Lung microvascular endothelial cell (primary cell): ENCODE measurements at regions not wholly inside any gene's neighbourhood (a gene's known extent, or its start where the extent isn't known, plus 50 kb on each side); places are given as distances from the start of the nearest gene placed in this dataset.
A peak's percentile ranks its signal among the peaks of the same experiment; 100 is the strongest.

ENCODE experiments used
- DNase-seq, 2 donors: peaks; one replicate each; pipeline versions ENCODE4 v3.0.0 to v3.0.0-alpha.2; 2010; ENCODE audit warnings: low read depth in 2 of 2

- no peak for DNase-seq
These were observed 89.4 kb downstream of the FOXB1 start for GRCh38 chr15:60093273-60094067.

DNA sequence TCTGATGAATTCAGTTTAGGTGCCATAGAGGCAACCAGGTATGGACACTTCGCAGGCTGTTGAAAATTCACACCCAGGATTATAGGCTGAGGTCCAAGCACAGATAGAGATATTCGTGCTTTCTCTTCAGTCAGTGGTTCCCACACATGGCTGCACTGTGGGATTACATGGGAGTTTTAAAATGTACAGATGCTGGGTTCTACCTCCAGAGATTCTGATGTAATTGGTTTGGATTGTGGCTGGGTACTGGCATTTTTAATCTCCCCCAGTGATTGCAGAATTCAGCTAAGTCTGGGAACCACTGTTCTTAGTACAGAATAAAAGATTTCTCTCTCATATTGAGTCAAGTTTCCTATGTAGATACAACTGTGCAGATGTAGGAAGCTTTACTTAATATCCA, 91.6 kb downstream of the FOXB1 start:
- no peak for DNase-seq

DNA sequence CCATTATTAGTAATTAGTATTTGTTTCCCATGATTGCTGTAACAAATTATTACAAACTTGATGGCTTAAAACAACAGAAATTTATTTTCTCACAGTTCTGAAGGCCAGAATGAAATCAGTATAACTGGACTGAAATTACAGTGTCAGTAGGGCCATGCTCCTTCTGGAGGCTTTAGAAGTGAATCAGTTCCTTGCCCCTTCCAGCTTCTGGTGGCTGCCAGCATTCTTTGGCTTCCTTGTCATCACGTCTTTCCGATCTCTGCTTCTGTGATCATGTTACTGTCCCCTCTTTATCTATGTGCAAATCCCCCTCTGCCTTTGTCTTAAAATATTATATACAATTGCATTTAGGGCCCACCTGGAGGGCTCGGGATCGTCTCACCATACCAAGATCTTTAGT, 92.0 kb downstream of the FOXB1 start:
- peak in 1 of 2 donors; percentile 5 for DNase-seq

DNA sequence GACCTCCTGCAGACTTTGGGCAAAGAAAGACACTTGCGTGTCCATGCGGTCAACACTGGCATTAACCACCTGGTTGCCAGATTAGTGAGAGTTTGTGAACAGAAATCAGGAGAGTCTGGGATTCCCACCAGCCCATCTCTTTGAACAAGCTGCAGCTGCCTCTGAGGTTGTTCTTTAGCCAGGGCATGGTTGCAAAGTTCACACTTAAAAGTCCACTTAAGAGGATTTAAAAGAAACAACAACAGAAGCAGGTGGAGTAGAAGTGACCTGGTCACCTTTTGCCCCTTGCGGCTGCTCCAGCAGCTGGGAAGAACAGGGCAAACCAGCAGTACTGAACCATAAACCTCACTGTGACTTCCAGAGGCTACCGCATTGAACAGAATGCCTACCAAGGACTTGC, 97.3 kb downstream of the FOXB1 start:
- no peak for DNase-seq

DNA sequence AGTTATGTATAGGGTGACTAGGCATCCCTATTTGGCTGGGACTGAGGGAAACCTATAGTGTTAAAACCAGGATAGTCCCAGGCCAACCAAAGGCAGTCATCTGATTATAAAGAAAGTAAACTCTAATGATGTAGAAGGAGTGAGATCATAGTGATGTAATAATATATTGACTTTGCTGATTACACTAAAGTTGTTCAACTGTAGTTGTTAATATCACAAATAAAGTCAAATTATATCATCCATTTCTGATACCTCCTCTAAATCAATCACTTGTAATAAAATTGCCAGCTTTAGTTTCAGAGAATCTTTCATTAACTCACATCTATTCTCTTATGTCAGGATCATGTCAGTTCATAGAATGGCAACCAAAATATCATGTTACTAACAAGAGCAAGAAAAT, 98.6 kb downstream of the FOXB1 start:
- no peak for DNase-seq

DNA sequence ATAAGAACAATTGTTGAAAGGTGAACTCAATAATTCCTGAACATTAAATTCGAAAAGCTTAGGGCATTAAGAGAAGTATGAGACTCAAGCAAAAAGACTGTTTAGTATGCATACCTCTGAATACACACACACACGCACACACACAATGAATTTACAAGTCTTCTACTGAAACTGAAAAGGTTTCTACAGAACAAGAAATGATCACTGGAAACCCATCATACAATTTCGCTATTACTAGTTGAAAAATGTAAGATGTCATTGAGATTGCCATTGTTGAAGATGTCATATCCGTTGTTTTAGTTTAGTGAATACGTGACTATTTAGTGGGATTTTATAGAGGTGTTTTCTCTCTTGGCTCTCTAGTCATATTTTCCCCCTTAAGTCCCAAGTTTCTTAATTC, 106.8 kb downstream of the FOXB1 start:
- DNase-seq = no peak

GRCh38 chr15:60115579-60116380, 111.7 kb downstream of the FOXB1 start:
- no peak for DNase-seq

DNA sequence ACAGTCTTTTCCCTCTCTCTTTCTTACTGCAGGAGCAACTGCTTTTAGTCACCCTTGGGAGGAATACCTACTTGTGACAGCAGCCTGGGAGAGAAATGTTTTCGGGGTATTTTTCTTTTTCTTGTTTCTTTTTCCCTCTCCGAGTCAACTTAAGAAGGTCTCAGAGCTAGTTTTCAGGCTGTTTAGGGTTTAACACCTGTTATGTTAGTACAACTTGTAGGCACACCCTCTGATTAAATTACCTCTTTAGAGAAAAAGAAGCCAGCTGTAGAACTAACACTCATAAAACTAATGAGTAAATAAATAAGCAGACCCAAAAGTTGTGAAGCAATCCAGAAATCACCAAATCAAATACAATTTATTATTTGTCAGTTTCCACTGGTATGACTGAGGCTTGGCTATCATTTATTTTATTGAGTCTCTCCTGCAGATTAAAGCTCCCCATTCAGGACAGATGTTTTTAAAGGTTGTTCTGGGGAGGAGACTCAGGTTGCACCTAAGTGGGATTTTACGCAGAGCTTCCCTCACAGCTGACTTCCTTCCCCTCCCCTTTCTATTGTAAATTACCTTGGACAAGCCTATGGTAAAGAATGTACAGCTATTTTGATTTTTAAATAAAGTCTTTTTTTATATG, 112.5 kb downstream of the FOXB1 start:
- no peak for DNase-seq

GRCh38 chr15:60118146-60118545, 114.0 kb downstream of the FOXB1 start:
- DNase-seq = no peak

DNA sequence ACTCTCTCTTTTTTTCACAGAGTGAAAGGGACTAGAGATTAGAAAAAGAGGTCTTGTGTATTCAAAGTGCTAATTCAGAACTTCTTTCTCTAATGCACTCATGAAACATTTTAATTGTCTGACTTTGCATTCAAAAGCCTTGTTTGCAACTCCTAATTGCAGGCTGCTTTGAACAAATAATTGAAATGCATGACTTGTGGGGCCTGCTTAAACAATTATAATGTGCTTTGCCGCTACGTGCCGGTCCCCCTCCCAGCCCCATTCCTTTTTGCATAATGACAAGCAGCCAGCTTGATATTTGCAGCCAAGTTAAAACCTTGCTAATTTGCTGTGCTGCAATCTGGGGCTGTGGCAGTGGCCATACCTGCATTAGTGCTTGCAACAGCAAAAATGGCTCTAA, 114.5 kb downstream of the FOXB1 start:
- no peak for DNase-seq

GRCh38 chr15:60119101-60119500, 115.0 kb downstream of the FOXB1 start:
- DNase-seq = no peak

- no peak for DNase-seq
These were observed 116.0 kb downstream of the FOXB1 start for GRCh38 chr15:60120100-60120499.

- no peak for DNase-seq
These were observed 117.7 kb downstream of the FOXB1 start for GRCh38 chr15:60121845-60122244.

- DNase-seq = no peak
These were observed 118.6 kb downstream of the FOXB1 start for GRCh38 chr15:60122691-60123090.

- no peak for DNase-seq
These were observed 120.5 kb downstream of the FOXB1 start for GRCh38 chr15:60124460-60125070.

- DNase-seq = no peak
These were observed 121.2 kb downstream of the FOXB1 start for GRCh38 chr15:60125334-60125733.

DNA sequence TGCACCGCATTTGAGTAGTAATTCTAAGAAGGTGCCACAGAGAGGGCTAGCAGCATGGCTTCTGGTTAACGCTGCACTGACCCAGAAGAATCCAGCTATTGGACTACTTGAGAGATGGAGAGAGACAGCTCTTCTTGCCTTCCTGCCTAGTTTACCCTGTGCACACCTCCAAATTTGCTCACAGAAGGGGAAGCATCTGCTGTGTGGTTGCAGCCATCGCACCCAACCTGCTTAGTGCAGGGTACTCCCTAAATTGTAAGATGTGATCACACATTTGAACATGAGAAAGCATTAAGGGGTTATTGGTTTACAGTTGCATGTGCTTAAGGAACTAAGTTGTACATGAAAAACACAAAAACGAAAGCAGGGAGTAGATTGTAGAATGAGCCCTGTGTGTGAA, 122.1 kb downstream of the FOXB1 start:
- DNase-seq = no peak

GRCh38 chr15:60126661-60127060, 122.5 kb downstream of the FOXB1 start:
- DNase-seq = no peak

- DNase-seq = peak in 1 of 2 donors; percentile 53
These were observed 123.9 kb downstream of the FOXB1 start for GRCh38 chr15:60128000-60128376.

DNA sequence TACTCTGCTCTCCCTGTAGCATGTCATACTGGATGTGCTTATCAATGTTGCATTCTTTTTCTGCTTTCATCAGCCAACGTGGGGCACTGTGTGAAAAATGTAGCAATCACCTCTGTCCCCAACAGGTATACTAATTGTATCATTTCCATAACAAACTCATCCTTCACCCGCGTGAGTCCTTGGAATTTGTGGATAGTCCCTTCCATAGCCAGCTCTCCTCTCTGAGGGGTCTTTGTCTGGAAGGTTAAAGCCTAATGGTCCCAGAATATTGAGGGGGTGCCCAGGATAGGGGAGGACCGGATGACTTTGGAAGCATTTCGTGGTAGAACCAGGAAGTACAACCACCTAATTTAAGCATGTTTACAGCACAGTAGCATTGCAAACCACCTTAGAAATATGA, 124.6 kb downstream of the FOXB1 start:
- no peak for DNase-seq

GRCh38 chr15:60130398-60130797, 126.3 kb downstream of the FOXB1 start:
- DNase-seq = no peak

- no peak for DNase-seq
These were observed 126.7 kb downstream of the FOXB1 start for GRCh38 chr15:60130821-60131220.
